Myocyte (in vitro differentiated cells): ENCODE measurements at regions not wholly inside any gene's neighbourhood (a gene's known extent, or its start where the extent isn't known, plus 50 kb on each side); places are given as distances from the start of the nearest gene placed in this dataset.
"Not testable (repeated sequence)": the region's sequence is repeated elsewhere in the genome, so short reads cannot be mapped to it uniquely, and the experiment has no call there.

Experiments
- DNase-seq: peaks from one replicate; pipeline ENCODE4 v3.0.0-alpha.2; 2012; ENCODE audit warnings: low read depth

DNA sequence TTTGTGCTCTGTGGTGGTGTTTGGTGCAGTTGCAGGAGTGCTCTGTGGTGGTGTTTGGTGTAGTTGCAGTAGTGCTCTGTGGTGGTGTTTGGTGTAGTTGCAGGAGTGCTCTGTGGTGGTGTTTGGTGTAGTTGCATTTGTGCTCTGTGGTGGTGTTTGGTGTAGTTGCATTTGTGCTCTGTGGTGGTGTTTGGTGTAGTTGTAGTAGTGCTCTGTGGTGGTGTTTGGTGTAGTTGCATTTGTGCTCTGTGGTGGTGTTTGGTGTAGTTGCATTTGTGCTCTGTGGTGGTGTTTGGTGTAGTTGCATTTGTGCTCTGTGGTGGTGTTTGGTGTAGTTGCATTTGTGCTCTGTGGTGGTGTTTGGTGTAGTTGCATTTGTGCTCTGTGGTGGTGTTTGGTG lies 705.7 kb upstream of the FRG1 start:
- not testable (repeated sequence) for DNase-seq

DNA sequence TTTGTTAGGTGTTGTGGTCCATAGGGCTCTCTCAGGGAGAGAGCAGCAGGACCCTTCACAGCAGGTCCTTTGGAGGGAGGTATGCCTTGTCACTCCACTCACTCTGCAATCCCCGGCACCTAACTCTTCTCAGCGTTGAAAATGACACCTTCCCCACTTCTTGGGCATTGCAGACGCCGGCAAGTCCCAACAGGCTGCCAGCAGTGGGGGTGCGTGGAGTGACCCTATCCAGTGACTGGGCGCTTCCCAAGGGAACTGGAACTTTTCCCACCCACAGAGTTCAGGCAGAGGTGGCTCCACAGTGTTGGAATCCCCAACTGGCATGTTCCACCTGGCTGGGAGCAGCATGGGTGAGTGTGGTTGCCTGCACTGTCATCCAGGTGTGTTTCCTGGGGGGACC lies 705.1 kb upstream of the FRG1 start:
- no peak for DNase-seq

GRCh38 chr4:189236321-189236720 lies 704.4 kb upstream of the FRG1 start:
- DNase-seq, result not testable (repeated sequence)

GRCh38 chr4:189237340-189237739 lies 703.3 kb upstream of the FRG1 start:
- no peak for DNase-seq

DNA sequence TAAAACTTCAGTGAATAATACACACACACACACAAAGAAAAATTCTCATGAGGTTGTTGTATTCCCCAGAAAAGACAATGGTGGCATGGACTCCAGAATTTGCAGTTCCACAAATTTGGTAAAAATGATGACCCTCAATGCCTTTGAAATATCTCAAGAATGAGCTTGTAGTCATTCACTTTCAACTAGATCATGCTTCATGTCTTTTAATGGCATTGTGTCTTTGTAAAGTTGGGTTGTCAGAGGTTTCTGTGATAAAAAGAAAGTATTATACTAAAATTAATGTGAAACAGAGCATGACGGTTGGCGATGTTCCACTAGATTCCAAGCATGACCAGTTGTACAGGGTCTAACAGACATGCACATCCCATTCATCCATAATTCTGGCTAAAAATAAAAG lies 685.0 kb upstream of the FRG1 start:
- no peak for DNase-seq

- DNase-seq, result no peak
Measured at GRCh38 chr4:189261475-189261874, 679.2 kb upstream of the FRG1 start.

GRCh38 chr4:189265515-189265914 lies 675.2 kb upstream of the FRG1 start:
- no peak for DNase-seq

- DNase-seq, result no peak
Measured at GRCh38 chr4:189267312-189267965, 673.2 kb upstream of the FRG1 start.

GRCh38 chr4:189278597-189279165 lies 662.0 kb upstream of the FRG1 start:
- DNase-seq, result no peak

GRCh38 chr4:189279188-189279587 lies 661.5 kb upstream of the FRG1 start:
- DNase-seq, result no peak

GRCh38 chr4:189285377-189285776 lies 655.3 kb upstream of the FRG1 start:
- DNase-seq, result no peak

- no peak for DNase-seq
Measured at GRCh38 chr4:189291939-189292338, 648.7 kb upstream of the FRG1 start.

GRCh38 chr4:189293459-189293858 lies 647.2 kb upstream of the FRG1 start:
- no peak for DNase-seq

GRCh38 chr4:189294574-189294973 lies 646.1 kb upstream of the FRG1 start:
- no peak for DNase-seq

DNA sequence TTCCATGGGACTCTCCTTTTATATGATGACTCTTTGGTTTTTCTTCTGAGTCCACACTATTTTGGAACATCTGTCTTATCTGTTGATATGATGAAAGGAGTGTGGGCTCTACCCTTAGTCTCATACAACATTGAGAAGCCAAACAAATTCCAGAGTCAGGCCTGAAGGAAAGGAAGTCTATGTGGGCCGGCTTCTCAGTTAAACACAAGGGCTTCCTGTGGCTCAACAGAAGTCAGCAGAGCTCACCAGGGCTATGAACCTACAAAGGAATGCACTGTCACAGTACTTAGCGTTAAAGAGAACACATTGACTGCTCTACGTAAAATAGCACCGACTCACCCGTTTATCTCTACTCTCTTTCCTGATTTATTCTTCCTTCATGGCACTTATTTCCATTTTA lies 641.0 kb upstream of the FRG1 start:
- DNase-seq, result no peak

DNA sequence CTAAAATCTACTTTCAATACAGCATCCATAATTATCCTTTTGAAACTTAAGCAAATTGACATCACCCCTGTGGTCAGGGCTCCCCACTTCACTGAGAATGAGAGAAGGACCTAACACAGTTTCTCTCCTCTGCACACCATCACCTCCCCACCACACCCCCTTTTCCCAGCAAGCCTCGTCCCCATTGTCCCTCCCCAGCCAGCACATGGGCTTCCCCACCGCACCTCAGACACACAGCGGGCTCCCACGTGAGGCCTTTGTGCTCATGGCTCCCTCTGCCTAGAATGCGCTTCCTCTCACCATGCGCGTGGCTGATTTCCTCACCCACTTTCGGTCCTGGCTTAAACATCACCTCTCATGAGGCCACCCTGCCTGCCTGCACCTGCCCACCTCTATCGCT lies 639.0 kb upstream of the FRG1 start:
- DNase-seq, result no peak

DNA sequence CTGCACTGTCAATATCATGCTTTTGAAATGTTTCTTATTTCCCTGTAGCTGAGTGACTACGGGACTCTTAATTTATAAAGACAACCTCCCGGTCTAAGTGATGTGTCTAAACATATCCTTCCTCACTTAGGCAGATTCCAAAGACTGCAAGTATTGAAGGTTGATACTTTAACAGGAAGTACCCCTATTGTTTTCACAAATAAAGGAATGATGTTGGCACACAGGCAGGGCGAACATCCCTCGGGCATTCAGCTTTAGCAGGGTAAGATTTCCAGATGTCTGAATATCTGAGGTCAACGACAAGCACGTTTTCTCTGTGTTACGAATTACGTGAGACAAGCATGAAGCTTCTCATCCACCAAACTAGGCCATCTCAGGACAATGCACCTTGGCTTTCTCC lies 638.0 kb upstream of the FRG1 start:
- DNase-seq, result no peak

DNA sequence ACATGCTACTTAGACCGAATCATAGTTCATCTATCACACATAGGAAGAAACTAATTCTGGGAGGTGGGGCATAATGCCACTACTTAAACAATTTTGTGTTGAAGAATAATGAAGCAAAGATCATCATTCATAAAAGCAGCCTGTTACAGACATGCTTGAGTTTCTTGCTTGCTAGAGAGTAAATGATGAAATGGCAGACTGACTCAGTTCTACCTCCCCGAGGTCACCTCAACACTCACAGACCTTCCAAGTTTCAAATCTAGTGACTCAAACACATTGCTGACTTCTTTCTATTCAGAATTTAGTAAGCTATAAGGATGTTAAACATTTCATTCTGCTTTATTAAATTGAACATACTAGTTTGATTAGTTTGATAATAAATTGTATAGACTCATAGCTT lies 636.5 kb upstream of the FRG1 start:
- DNase-seq, result no peak

DNA sequence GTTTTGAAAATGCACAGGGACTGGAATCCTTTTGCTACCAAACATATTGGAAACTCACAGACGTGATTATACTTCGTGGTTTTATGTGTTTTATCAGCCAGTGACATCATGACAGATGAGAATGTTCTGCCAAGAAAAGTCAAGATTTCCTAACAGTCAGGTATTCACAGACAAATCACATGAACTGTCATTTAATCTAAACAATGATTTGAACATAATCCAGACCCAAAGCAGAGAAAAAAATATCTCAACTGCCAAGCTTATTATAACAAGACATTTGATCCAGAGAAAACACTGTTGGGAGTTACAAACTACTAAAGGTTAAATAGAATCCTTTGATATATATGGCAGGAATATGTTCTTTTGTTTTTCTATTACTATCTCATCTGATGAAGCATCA lies 635.9 kb upstream of the FRG1 start:
- no peak for DNase-seq

GRCh38 chr4:189305500-189305899 lies 635.2 kb upstream of the FRG1 start:
- DNase-seq, result peak; percentile 3

- no peak for DNase-seq
Measured at GRCh38 chr4:189311251-189311650, 629.4 kb upstream of the FRG1 start.

DNA sequence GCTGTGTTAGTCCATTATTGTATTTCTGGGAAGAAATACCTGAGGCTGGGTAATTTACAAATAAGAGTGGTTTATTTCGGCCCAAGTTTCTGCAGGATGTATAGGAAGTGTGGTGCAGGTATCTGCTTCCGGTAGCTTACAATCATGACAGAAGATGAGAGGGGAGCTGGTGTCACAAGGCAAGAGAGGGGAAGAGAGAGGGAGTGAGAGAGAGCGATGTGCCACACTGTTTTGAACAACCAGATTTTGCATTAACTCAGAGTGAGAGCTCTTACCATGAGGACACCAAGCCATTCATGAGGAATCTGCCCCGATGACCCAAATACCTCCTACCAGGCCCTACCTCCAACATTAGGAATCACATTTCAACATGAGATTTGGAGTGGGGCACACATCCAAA lies 627.6 kb upstream of the FRG1 start:
- DNase-seq, result no peak

GRCh38 chr4:189313861-189314513 lies 626.7 kb upstream of the FRG1 start:
- DNase-seq, result no peak
